ENCODE measurements at regions not wholly inside any gene's neighbourhood (a gene's known extent, or its start where the extent isn't known, plus 50 kb on each side); places are given as distances from the start of the nearest gene placed in this dataset.

- no peak for DNase-seq
Measured at GRCh38 chr2:21451403-21451802, 327.6 kb downstream of the TDRD15 start.

DNA sequence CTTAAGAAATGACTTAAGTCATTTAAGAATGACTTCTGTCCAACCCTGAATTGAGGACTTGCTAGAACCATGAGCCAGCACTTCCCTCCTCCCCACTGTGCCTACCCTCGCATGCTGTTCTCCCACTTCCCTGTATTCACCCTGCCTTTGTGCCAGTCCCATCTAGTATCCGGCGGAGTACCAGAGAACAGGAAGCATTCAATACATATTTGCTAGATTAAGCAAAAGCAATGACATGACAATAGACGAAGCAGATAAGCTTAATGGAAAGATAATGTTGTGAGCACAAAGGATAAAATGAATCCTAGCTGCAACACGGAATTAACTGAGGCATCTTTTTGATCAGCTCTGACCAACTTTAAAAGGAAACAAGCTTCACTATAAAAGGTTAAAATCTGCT is 328.5 kb downstream of the TDRD15 start:
- no peak for DNase-seq

DNA sequence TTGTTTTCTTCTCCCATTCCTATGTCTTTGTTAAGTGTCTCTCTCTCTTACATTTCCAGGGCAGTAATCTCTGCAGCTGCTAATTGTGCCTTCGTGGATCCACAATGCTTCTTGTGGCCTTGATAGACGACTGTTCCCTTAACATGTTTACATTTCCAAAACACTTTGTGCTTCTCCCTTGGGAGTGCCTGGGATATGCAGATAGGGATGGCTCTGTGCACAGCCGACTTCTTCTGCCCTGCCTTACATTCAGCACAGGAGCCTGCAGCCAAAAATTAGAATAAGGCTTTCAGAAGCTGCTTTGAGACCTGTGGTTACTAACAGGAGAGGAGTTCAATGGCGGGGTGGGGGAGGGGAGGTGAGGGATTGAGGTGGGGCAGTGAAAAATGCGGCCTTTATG is 328.9 kb downstream of the TDRD15 start:
- DNase-seq = no peak

DNA sequence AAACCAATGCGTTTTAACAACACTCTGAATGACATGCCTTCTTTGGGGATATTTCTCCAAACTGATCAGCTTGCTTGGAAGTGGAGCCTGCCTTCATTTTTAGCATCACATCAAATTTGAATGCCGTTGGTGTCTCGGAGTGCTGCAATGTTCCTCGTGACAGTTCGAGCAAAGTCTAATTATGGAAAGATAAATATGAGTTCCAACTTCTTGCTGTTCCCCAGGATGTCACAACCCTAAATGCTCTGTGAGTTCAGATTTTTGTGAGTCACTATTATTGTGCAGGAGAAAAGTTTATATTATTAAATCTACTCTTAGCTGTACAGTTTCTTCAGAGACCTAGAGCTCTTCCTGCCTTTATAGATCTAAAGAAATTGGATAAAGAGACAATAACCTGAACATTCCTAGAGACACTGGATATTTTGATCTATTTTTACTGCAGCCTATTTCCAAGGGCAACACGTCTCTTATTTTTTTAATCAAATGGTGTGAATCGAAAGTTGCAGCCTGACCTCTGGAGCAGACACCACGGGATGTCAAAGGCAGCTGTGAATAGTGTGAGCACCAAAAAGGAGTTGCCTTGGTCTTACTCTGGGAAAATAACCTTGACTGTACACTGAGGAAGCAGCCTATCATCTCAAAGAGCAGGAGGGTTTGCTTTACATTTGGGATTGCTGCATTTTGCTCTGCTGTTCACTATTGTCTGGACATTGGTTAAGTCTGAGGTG is 330.1 kb downstream of the TDRD15 start:
- no peak for DNase-seq

DNA sequence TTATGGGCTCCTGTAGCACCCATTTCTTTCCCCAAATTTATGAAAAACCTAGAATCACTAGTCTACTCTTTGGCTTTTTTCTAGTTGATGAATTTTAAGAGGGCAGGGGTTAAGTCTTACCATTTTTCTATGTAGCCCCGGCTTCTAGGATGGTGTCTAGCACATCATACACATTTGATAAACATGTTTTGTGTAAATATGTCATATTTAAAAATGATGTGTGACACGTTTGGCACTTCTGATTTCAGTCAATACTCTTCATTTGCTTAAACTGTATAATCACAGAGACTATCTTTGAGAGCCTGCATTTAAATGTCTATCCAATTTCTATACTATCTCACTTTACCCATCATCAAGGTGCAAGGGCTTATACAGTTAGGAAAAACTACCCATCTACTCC is 331.1 kb downstream of the TDRD15 start:
- DNase-seq = no peak

- DNase-seq = no peak
Measured at GRCh38 chr2:21461754-21462240, 338.0 kb downstream of the TDRD15 start.

- DNase-seq = no peak
Measured at GRCh38 chr2:21466341-21466927, 342.7 kb downstream of the TDRD15 start.

DNA sequence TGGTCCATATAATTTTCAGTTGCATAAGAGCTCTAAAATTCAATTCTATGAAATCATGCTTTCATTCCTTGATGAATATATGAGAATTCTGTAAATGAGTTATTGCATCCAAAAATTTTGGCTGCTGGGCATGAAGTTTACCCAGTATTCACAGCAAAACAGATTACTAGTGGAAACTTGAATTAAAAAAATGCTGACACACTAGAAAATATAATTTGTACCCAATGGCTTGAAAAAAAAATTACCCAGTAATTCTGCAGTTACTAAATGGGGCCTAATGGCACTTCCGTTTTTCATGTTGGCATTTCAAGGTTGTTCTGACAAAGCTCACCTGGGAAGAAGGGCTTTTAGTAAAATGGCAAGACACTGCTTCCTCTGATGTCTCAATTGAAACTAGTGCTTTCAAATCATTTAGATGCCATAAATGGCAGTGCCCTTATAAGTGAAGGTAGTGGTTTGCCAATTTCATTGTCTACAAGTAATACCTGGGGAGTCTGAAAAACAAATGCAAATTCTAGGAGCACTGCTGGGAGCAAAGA is 343.6 kb downstream of the TDRD15 start:
- DNase-seq = no peak

DNA sequence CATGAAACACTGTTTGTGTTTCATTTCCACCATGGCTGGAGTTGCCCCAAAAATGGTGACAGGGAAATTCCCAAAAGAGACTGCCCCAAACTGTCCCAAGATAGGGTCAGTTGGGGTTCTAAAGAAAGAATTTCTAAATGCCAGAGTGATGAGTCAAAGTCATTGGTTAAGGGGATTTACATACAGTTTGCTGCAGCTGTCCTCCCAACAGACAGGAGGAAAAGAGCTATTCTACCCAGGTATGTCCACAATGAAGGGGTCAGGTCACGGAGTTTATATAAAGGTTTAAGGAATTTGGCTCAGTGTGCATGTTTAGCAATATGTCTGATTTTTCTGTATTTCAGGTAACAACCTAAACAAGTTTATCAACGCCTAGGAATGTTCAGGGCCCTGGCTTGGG is 344.1 kb downstream of the TDRD15 start:
- DNase-seq = no peak

GRCh38 chr2:21468624-21469023 is 344.9 kb downstream of the TDRD15 start:
- DNase-seq = no peak

GRCh38 chr2:21469158-21469557 is 345.4 kb downstream of the TDRD15 start:
- DNase-seq = no peak

DNA sequence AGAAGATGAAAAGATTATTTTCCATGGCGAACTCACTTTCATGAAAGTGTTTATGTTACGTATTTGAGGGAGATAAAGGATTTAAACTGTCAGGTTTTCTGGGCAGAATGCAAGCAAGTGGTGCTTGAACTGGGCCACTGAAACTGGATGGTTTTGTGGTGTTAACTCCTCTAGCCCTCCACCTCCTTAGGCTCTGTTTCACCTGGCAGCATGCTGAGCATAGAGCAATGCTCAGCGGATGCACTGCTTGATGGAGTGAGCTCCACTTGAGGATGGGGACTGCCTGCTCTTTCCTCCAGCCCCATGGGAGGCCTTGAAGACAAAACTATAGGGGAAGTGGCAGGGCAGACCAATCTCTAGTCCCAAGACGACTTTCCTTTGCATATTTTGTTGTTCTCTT is 345.8 kb downstream of the TDRD15 start:
- no peak for DNase-seq

DNA sequence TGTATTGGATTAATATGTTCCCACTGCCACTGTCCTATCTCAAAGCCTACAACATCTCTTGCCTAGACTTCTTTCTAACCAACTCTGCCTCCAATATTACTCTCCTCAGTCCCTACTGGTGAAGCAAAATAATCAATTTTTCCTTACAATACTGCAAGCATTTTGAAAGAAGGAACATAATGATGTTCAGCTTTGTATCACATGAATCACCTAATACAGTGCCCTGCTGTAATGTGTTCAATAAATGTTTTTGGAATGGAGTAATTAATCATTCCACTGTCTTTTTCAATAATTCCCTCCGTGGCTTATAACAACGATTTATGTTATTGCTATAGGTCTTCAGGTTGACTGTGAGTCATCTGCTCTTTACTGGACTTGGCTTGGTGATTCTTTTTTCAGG is 356.4 kb downstream of the TDRD15 start:
- DNase-seq = no peak

DNA sequence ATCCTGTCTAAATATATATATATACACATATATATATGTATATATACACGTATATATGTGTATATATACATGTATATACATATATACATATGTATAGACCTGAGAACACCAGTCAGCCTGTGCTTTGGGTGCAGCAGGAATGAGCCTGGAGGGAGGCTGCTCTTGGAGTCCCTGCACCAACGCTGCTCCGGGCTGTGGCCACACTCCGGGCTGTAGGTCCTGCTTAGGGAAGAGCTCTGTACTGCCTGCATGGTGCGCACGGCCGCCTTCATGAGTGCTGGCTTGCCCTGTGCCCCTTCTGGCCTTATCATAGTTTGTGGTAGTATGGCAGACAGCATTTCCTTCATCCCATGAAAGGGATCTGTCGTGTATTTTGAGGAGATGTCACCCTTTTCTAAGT is 360.9 kb downstream of the TDRD15 start:
- no peak for DNase-seq

- no peak for DNase-seq
Measured at GRCh38 chr2:21486445-21486844, 362.7 kb downstream of the TDRD15 start.

GRCh38 chr2:21489080-21489479 is 365.3 kb downstream of the TDRD15 start:
- DNase-seq = no peak

DNA sequence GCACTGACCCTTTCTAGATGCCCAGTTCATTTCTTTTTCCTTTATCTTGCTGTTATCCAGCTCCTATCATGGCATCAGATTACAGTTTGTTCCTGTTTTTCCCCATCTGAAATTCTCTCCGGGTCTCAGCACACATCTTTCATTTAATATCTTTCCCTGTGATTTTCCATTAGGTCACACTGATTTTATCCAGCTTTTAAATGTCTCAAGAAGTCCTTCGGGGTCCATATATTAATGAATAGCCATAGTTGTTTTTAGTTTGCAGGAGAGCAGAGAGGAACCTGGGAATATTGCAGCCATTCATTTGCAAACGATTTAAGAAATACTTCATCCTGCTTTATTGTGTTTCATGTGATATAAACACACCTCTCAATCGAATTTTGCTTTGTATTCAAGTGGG is 374.2 kb downstream of the TDRD15 start:
- DNase-seq = no peak

DNA sequence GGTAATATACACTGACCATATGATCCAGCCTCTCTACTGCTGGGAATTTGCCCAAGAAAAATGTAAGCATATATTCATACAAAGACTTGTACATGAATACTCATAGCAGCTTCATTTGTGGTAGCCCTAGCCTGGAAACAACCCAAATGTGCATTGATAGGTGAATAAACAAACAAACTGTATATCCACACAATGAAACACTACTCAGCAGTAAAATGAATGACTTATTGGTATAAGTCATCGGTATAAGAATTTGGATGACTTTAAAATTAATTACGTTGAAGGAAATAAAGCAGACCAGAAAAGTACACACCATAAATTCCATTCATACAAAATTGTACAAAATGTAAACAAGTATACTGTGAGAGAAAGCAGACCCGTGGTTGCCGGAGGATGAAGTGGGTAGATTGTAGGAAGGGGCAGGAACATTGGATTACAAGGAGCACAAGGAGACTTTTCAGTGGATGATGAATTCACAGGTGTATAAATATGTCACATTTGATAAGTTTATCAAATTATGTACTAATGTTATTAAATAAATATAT is 376.7 kb downstream of the TDRD15 start:
- no peak for DNase-seq

- DNase-seq = no peak
Measured at GRCh38 chr2:21501376-21502027, 377.7 kb downstream of the TDRD15 start.

DNA sequence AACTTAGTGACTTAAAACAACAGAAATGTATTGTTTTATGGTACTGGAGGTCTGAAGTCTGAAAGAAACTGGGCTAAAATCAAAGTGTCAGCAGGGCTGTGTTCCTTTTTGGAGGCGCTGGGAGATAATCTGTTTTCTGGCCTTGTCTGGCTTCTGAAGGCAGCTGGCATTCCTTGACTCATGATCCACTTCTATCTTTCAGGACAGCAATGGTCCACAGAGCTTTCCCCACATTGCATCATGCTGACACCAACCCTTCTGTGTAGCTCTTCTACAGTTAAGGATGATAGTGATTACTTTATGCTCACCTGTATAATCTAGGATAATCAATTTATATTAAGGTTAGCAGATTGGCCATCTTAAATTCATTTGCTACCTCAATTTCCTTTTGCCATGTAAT is 392.1 kb downstream of the TDRD15 start:
- no peak for DNase-seq

DNA sequence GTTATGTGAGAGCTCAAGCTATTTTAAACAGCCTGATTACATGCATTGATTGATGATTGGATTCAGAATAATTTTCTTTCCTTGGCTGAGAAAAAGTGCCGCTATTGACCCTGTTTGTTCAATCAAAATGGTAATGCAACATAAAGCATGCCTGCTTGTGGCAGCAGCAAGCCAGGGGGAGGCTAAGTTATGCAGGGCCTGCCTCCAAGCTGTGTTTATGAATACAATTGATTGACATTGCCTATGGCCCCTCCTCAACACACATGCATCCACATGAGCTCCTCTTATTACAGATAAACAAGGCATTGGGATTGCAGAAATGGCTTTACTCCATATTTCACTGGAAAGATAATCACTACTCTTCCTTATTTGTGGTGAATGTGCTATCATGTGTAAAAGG is 395.6 kb downstream of the TDRD15 start:
- DNase-seq = no peak

GRCh38 chr2:21519821-21520220 is 396.1 kb downstream of the TDRD15 start:
- DNase-seq = no peak

GRCh38 chr2:21535826-21536225 is 412.1 kb downstream of the TDRD15 start:
- DNase-seq = no peak

GRCh38 chr2:21539685-21540084 is 415.9 kb downstream of the TDRD15 start:
- no peak for DNase-seq
